Neural progenitor cell (in vitro differentiated cells): ENCODE measurements at regions not wholly inside any gene's neighbourhood (a gene's known extent, or its start where the extent isn't known, plus 50 kb on each side); places are given as distances from the start of the nearest gene placed in this dataset.

Experiments
- DNase-seq: peaks from one replicate; pipeline ENCODE4 v3.0.0-alpha.2; 2016; ENCODE audit warnings: low spot score
- H2AFZ ChIP-seq: fragments of 200-600 bp; sonication (generic); replicated peaks from 2 replicates; pipeline ENCODE4 v1.6.1; 2016; ENCODE audit warnings: antibody characterized with exemption
- H3F3A ChIP-seq: fragments of 200-600 bp; sonication (generic); 2 replicates; pipeline ENCODE4 v1.6.1; 2016; ENCODE audit warnings: antibody characterized with exemption, low read depth
- H3K27ac ChIP-seq: fragments of 200-600 bp; sonication (generic); 2 replicates; pipeline ENCODE4 v1.5.1; 2016; ENCODE audit warnings: mild to moderate bottlenecking
- H3K27me3 ChIP-seq: fragments of 200-600 bp; sonication (generic); 2 replicates; pipeline ENCODE4 v1.6.1; 2016; ENCODE audit warnings: mild to moderate bottlenecking, moderate library complexity
- H3K36me3 ChIP-seq: fragments of 200-600 bp; sonication (generic); 2 replicates; pipeline ENCODE4 v1.5.1; 2016
- H3K4me1 ChIP-seq: fragments of 200-600 bp; sonication (generic); 2 replicates; pipeline ENCODE4 v1.6.1; 2016; ENCODE audit warnings: mixed run types
- H3K4me2 ChIP-seq: fragments of 200-600 bp; sonication (generic); 2 replicates; pipeline ENCODE4 v1.6.1; 2016
- H3K4me3 ChIP-seq: fragments of 200-600 bp; sonication (generic); 2 replicates; pipeline ENCODE4 v1.5.1; 2016
- H3K79me2 ChIP-seq: fragments of 200-600 bp; sonication (generic); 2 replicates; pipeline ENCODE4 v1.6.1; 2016; ENCODE audit warnings: low read depth
- H3K9ac ChIP-seq: fragments of 200-600 bp; sonication (generic); 2 replicates; pipeline ENCODE4 v1.6.1; 2016
- H3K9me3 ChIP-seq: fragments of 200-600 bp; sonication (generic); 2 replicates; pipeline ENCODE4 v1.5.1; 2016; ENCODE audit warnings: low read depth
- H4K20me1 ChIP-seq: fragments of 200-600 bp; sonication (generic); 2 replicates; pipeline ENCODE4 v1.6.1; 2016; ENCODE audit warnings: low read depth
- H3K27ac Mint-ChIP-seq: 3 replicates; pipeline ENCODE4 v1.8.0; 2021; ENCODE audit warnings: mixed read lengths
- H3K27me3 Mint-ChIP-seq: 2 replicates; pipeline ENCODE4 v1.8.0; 2022; ENCODE audit warnings: low read depth, mild to moderate bottlenecking, inconsistent platforms, moderate library complexity, mixed read lengths; ENCODE audit not compliant: insufficient read depth
- H3K36me3 Mint-ChIP-seq: 3 replicates; pipeline ENCODE4 v1.8.0; 2021; ENCODE audit warnings: mixed read lengths
- H3K4me1 Mint-ChIP-seq: 3 replicates; pipeline ENCODE4 v1.8.0; 2021; ENCODE audit warnings: mixed read lengths
- H3K4me3 Mint-ChIP-seq: 3 replicates; pipeline ENCODE4 v1.8.0; 2021; ENCODE audit warnings: mild to moderate bottlenecking, moderate library complexity, mixed read lengths
- H3K9me3 Mint-ChIP-seq: 3 replicates; pipeline ENCODE4 v1.8.0; 2020; ENCODE audit warnings: mixed read lengths
- EZH2 ChIP-seq: fragments of 200-600 bp; sonication (generic); IDR thresholded peaks from 2 replicates; pipeline ENCODE4 v1.6.1; 2017; ENCODE audit warnings: antibody characterized with exemption, mild to moderate bottlenecking, moderate library complexity
- EZH2phosphoT487 ChIP-seq: fragments of 200-600 bp; sonication (generic); IDR thresholded peaks from 2 replicates; pipeline ENCODE4 v1.6.1; 2017; ENCODE audit warnings: antibody characterized with exemption
- TF ChIP-seq, protein P1 (sequence below): fragments of 200-600 bp; sonication (generic); IDR thresholded peaks from 2 replicates; pipeline ENCODE4 v1.5.1; 2017; ENCODE audit warnings: antibody characterized with exemption, mild to moderate bottlenecking

- DNase-seq, result no peak
- Histone ChIP-seq H3K4me1 (no peaks in the 10 kb centered on the region), H2AFZ (no peak overlapping the region), H3K9me3 (no peaks in the 10 kb centered on the region), H3K79me2 (no peaks in the 10 kb centered on the region), H3K27ac (no peak overlapping the region), H3K9ac (no peak overlapping the region), H3K4me3 (no peak overlapping the region), H3F3A (no peaks in the 10 kb centered on the region), H3K4me2 (no peak overlapping the region), H4K20me1 (no peaks in the 10 kb centered on the region), H3K36me3 (no peaks in the 10 kb centered on the region), H3K27me3 (no peaks in the 10 kb centered on the region)
- H3K27me3 Mint-ChIP-seq, result peaks cover 2% of the 10 kb centered on the region
- TF ChIP-seq, protein P1, sequence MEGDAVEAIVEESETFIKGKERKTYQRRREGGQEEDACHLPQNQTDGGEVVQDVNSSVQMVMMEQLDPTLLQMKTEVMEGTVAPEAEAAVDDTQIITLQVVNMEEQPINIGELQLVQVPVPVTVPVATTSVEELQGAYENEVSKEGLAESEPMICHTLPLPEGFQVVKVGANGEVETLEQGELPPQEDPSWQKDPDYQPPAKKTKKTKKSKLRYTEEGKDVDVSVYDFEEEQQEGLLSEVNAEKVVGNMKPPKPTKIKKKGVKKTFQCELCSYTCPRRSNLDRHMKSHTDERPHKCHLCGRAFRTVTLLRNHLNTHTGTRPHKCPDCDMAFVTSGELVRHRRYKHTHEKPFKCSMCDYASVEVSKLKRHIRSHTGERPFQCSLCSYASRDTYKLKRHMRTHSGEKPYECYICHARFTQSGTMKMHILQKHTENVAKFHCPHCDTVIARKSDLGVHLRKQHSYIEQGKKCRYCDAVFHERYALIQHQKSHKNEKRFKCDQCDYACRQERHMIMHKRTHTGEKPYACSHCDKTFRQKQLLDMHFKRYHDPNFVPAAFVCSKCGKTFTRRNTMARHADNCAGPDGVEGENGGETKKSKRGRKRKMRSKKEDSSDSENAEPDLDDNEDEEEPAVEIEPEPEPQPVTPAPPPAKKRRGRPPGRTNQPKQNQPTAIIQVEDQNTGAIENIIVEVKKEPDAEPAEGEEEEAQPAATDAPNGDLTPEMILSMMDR, result no peak
- no peak for TF ChIP-seq EZH2phosphoT487
- no peak for TF ChIP-seq EZH2
- H3K4me1 Mint-ChIP-seq, result peaks cover 4% of the 10 kb centered on the region
- H3K9me3 Mint-ChIP-seq, result peaks cover 3% of the 10 kb centered on the region
- H3K36me3 Mint-ChIP-seq, result peaks cover 2% of the 10 kb centered on the region
- no peak overlapping the region for H3K27ac Mint-ChIP-seq
- H3K4me3 Mint-ChIP-seq, result no peak overlapping the region
These were observed 214.2 kb downstream of the WDR11 start for GRCh38 chr10:121065330-121065729.

- H3K36me3 Mint-ChIP-seq, result peaks cover 2% of the 10 kb centered on the region
- Histone ChIP-seq H3K79me2 (no peaks in the 10 kb centered on the region), H2AFZ (no peak overlapping the region), H3K4me2 (no peak overlapping the region), H3K4me3 (no peak overlapping the region), H3K27me3 (no peaks in the 10 kb centered on the region), H4K20me1 (no peaks in the 10 kb centered on the region), H3K4me1 (peaks cover 17% of the 10 kb centered on the region), H3F3A (no peaks in the 10 kb centered on the region), H3K9ac (no peak overlapping the region), H3K36me3 (no peaks in the 10 kb centered on the region), H3K27ac (no peak overlapping the region), H3K9me3 (no peaks in the 10 kb centered on the region)
- peak overlapping the region; percentile 33 for H3K4me3 Mint-ChIP-seq
- TF ChIP-seq EZH2phosphoT487, result no peak
- TF ChIP-seq EZH2, result no peak
- TF ChIP-seq, protein P1, result no peak
- peaks cover 3% of the 10 kb centered on the region for H3K27me3 Mint-ChIP-seq
- H3K4me1 Mint-ChIP-seq, result peaks cover 23% of the 10 kb centered on the region
- H3K27ac Mint-ChIP-seq, result no peak overlapping the region
- H3K9me3 Mint-ChIP-seq, result peaks cover 3% of the 10 kb centered on the region
- DNase-seq, result no peak
These were observed 218.1 kb downstream of the WDR11 start for GRCh38 chr10:121069061-121069850.

DNA sequence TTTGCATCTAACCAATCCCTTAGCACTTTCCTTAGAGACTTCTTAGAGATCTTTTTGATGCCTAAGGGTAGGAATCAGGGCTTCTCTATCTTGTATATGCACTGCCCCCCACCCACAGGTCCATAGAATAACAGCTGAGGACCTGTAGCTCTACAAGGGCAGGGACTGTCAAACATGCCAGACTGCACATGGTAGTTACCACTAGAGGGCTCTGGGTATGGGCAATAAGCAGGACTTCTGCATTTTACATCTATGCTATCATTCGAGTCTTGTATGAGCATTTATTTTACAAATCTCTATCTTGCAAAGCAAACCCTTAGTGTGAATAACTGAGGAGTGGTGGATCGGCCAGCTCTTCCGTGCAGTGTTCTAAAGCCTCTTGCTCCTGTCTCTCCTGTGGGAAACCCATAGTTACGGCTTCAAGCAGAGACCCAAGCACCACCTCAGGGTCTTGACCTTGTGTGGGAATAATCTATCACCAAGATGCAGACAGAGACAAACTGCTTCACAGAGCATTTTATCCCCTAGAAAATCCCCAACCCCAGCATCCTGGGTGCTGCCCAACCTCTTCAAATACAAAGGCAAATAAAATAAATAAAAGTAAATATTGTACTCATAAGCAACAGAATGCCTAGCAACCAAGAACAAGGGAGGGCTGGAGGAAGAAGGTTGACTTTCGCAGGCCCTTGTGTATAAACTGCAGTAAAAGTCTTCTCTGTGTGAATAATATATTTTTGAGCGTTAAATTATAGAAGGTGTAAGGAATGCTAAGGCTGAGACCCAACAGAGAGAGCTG lies 219.3 kb downstream of the WDR11 start:
- Mint-ChIP-seq H3K4me3 (no peak overlapping the region), H3K36me3 (peaks cover 2% of the 10 kb centered on the region), H3K9me3 (peaks cover 3% of the 10 kb centered on the region), H3K27me3 (peaks cover 5% of the 10 kb centered on the region), H3K27ac (peak overlapping the region; percentile 69), H3K4me1 (peaks cover 23% of the 10 kb centered on the region)
- Histone ChIP-seq H3K27me3 (no peaks in the 10 kb centered on the region), H3K9ac (no peak overlapping the region), H3K9me3 (no peaks in the 10 kb centered on the region), H3K79me2 (no peaks in the 10 kb centered on the region), H3K4me1 (peaks cover 17% of the 10 kb centered on the region), H3F3A (no peaks in the 10 kb centered on the region), H2AFZ (no peak overlapping the region), H3K4me2 (no peak overlapping the region), H3K27ac (no peak overlapping the region), H3K4me3 (no peak overlapping the region), H4K20me1 (no peaks in the 10 kb centered on the region), H3K36me3 (no peaks in the 10 kb centered on the region)
- TF ChIP-seq EZH2, result no peak
- TF ChIP-seq, protein P1, result peak; percentile 53
- DNase-seq, result peak; percentile 27
